CD8-positive, alpha-beta memory T cell (primary cell): ENCODE measurements at regions not wholly inside any gene's neighbourhood (a gene's known extent, or its start where the extent isn't known, plus 50 kb on each side); places are given as distances from the start of the nearest gene placed in this dataset.

Experiments
- CTCF ChIA-PET: fragments of 350-600 bp; sonication (Branson Sonifier 250); formaldehyde crosslinking; loops from one replicate; lab custom pipeline; 2021; ENCODE audit warnings: antibody characterized with exemption; lab: Charles Lee
- POLR2A ChIA-PET: fragments of 350-600 bp; sonication (Branson Sonifier 250); formaldehyde crosslinking; loops from one replicate; lab custom pipeline; 2021; ENCODE audit warnings: antibody characterized with exemption; lab: Charles Lee
- DNase-seq, 5 donors: peaks; one replicate each; pipeline versions ENCODE4 v3.0.0 to v3.0.0-alpha.2; 2020 to 2022; ENCODE audit warnings: mixed read lengths in 1 of 5
- H3K27ac ChIP-seq: one replicate; pipeline ENCODE4 v1.7.0; 2013; ENCODE audit warnings: low read depth, mild to moderate bottlenecking, low read length, moderate library complexity
- H3K27me3 ChIP-seq: 2 replicates; pipeline ENCODE4 v1.7.0; 2013; ENCODE audit warnings: low read length, mild to moderate bottlenecking; ENCODE audit not compliant: insufficient read depth, poor library complexity, severe bottlenecking
- H3K36me3 ChIP-seq: 2 replicates; pipeline ENCODE4 v1.7.0; 2013; ENCODE audit warnings: mild to moderate bottlenecking, low read length, moderate library complexity; ENCODE audit not compliant: insufficient read depth
- H3K4me1 ChIP-seq: 2 replicates; pipeline ENCODE4 v1.7.0; 2013; ENCODE audit warnings: mild to moderate bottlenecking, low read length, moderate library complexity; ENCODE audit not compliant: insufficient read depth
- H3K4me3 ChIP-seq: 2 replicates; pipeline ENCODE4 v1.7.0; 2013; ENCODE audit warnings: mild to moderate bottlenecking, low read length
- H3K9me3 ChIP-seq: 2 replicates; pipeline ENCODE4 v1.7.0; 2013; ENCODE audit warnings: mild to moderate bottlenecking, low read length
- H3K27ac Mint-ChIP-seq, 8 donors: one replicate each; pipeline ENCODE4 v1.8.0; 2020 to 2021; ENCODE audit warnings: mixed read lengths in 8 of 8, mild to moderate bottlenecking in 6 of 8, inconsistent platforms in 3 of 8, moderate library complexity in 3 of 8
- H3K27me3 Mint-ChIP-seq, 2 donors: one replicate each; pipeline ENCODE4 v1.8.0; 2020 to 2021; ENCODE audit warnings: mixed read lengths in 2 of 2, mild to moderate bottlenecking in 1 of 2, moderate library complexity in 1 of 2
- H3K36me3 Mint-ChIP-seq, 3 donors: one replicate each; pipeline ENCODE4 v1.8.0; 2020 to 2021; ENCODE audit warnings: mixed read lengths in 3 of 3, inconsistent platforms in 1 of 3, mild to moderate bottlenecking in 1 of 3
- H3K4me1 Mint-ChIP-seq, 3 donors: one replicate each; pipeline ENCODE4 v1.8.0; 2020 to 2021; ENCODE audit warnings: mixed read lengths in 3 of 3, inconsistent platforms in 1 of 3, mild to moderate bottlenecking in 1 of 3
- H3K4me3 Mint-ChIP-seq, 7 donors: one replicate each; pipeline ENCODE4 v1.8.0; 2020 to 2021; ENCODE audit warnings: mixed read lengths in 7 of 7, mild to moderate bottlenecking in 6 of 7, moderate library complexity in 4 of 7, inconsistent platforms in 2 of 7
- H3K9me3 Mint-ChIP-seq, 5 donors: one replicate each; pipeline ENCODE4 v1.8.0; 2020 to 2022; ENCODE audit warnings: mixed read lengths in 5 of 5, mild to moderate bottlenecking in 3 of 5, moderate library complexity in 2 of 5, inconsistent platforms in 1 of 5

GRCh38 chr5:21142791-21143190, 1154.8 kb upstream of the CDH18 start:
- POLR2A ChIA-PET = no interaction called here
- no peaks in the 10 kb centered on the region for H3K27me3 Mint-ChIP-seq

GRCh38 chr5:21140987-21141386, 1153.0 kb upstream of the CDH18 start:
- no peaks in the 10 kb centered on the region for H3K9me3 ChIP-seq
- H3K4me3 ChIP-seq = no peak overlapping the region
- Mint-ChIP-seq H3K27ac (no peak overlapping the region), H3K9me3 (peaks cover 0 to 16% (median 8%) of the 10 kb centered on the region in 5 donors), H3K36me3 (no peaks in the 10 kb centered on the region), H3K4me3 (no peak overlapping the region), H3K27me3 (no peaks in the 10 kb centered on the region), H3K4me1 (no peaks in the 10 kb centered on the region)
- no peaks in the 10 kb centered on the region for H3K27me3 ChIP-seq
- H3K36me3 ChIP-seq = no peaks in the 10 kb centered on the region
- H3K27ac ChIP-seq = no peak overlapping the region
- CTCF ChIA-PET = no interaction called here
- POLR2A ChIA-PET = no interaction called here
- no peak for DNase-seq
- H3K4me1 ChIP-seq = no peaks in the 10 kb centered on the region

More at GRCh38 chr5:21142791-21143190, 1154.8 kb upstream of the CDH18 start:
- Histone ChIP-seq H3K9me3 (no peaks in the 10 kb centered on the region), H3K27me3 (no peaks in the 10 kb centered on the region), H3K4me1 (no peaks in the 10 kb centered on the region), H3K4me3 (no peak overlapping the region), H3K36me3 (no peaks in the 10 kb centered on the region), H3K27ac (no peak overlapping the region)
- H3K4me3 Mint-ChIP-seq = no peak overlapping the region
- CTCF ChIA-PET = no interaction called here
- H3K9me3 Mint-ChIP-seq = peaks cover 0 to 14% (median 9%) of the 10 kb centered on the region in 5 donors
- H3K4me1 Mint-ChIP-seq = no peaks in the 10 kb centered on the region
- DNase-seq = no peak
- no peaks in the 10 kb centered on the region for H3K36me3 Mint-ChIP-seq
- no peak overlapping the region for H3K27ac Mint-ChIP-seq

- H3K27me3 ChIP-seq = no peaks in the 10 kb centered on the region
- Mint-ChIP-seq H3K9me3 (peaks cover 0 to 26% (median 5%) of the 10 kb centered on the region in 5 donors), H3K27me3 (no peaks in the 10 kb centered on the region), H3K36me3 (no peaks in the 10 kb centered on the region), H3K4me3 (no peak overlapping the region), H3K27ac (no peak overlapping the region), H3K4me1 (no peaks in the 10 kb centered on the region)
- CTCF ChIA-PET = no interaction called here
- POLR2A ChIA-PET = no interaction called here
- no peaks in the 10 kb centered on the region for H3K9me3 ChIP-seq
- H3K4me3 ChIP-seq = no peak overlapping the region
- H3K27ac ChIP-seq = no peak overlapping the region
- DNase-seq = no peak
- H3K36me3 ChIP-seq = no peaks in the 10 kb centered on the region
- H3K4me1 ChIP-seq = no peaks in the 10 kb centered on the region
Observed at GRCh38 chr5:21126236-21126635, 1138.2 kb upstream of the CDH18 start.

GRCh38 chr5:21125238-21125983, 1137.4 kb upstream of the CDH18 start:
- ChIA-PET CTCF (no interaction called here), POLR2A (no interaction called here)
- Mint-ChIP-seq H3K27ac (no peak overlapping the region), H3K4me3 (no peak overlapping the region), H3K27me3 (no peaks in the 10 kb centered on the region), H3K4me1 (no peaks in the 10 kb centered on the region), H3K36me3 (no peaks in the 10 kb centered on the region), H3K9me3 (peaks cover 0 to 27% (median 5%) of the 10 kb centered on the region in 5 donors)
- Histone ChIP-seq H3K27ac (no peak overlapping the region), H3K4me3 (no peak overlapping the region), H3K9me3 (no peaks in the 10 kb centered on the region), H3K4me1 (no peaks in the 10 kb centered on the region), H3K27me3 (no peaks in the 10 kb centered on the region), H3K36me3 (no peaks in the 10 kb centered on the region)
- no peak for DNase-seq

GRCh38 chr5:21121213-21121612, 1133.2 kb upstream of the CDH18 start:
- no peaks in the 10 kb centered on the region for H3K4me1 Mint-ChIP-seq
- POLR2A ChIA-PET = no interaction called here
- no peak for DNase-seq
- Histone ChIP-seq H3K27ac (no peak overlapping the region), H3K4me1 (no peaks in the 10 kb centered on the region), H3K27me3 (no peaks in the 10 kb centered on the region), H3K9me3 (no peaks in the 10 kb centered on the region), H3K4me3 (no peak overlapping the region), H3K36me3 (no peaks in the 10 kb centered on the region)
- H3K4me3 Mint-ChIP-seq = no peak overlapping the region
- CTCF ChIA-PET = no interaction called here
- peaks cover 2 to 27% (median 17%) of the 10 kb centered on the region in 5 donors for H3K9me3 Mint-ChIP-seq
- H3K27me3 Mint-ChIP-seq = no peaks in the 10 kb centered on the region
- H3K27ac Mint-ChIP-seq = no peak overlapping the region
- H3K36me3 Mint-ChIP-seq = no peaks in the 10 kb centered on the region

- H3K27ac ChIP-seq = no peak overlapping the region
- no peak for DNase-seq
- no peaks in the 10 kb centered on the region for H3K9me3 ChIP-seq
- no peaks in the 10 kb centered on the region for H3K4me1 ChIP-seq
- Mint-ChIP-seq H3K4me3 (no peak overlapping the region), H3K36me3 (no peaks in the 10 kb centered on the region), H3K4me1 (no peaks in the 10 kb centered on the region), H3K27ac (no peak overlapping the region), H3K27me3 (no peaks in the 10 kb centered on the region), H3K9me3 (peaks cover 0 to 13% (median 7%) of the 10 kb centered on the region in 5 donors)
- H3K4me3 ChIP-seq = no peak overlapping the region
- H3K36me3 ChIP-seq = no peaks in the 10 kb centered on the region
- ChIA-PET CTCF (no interaction called here), POLR2A (no interaction called here)
- no peaks in the 10 kb centered on the region for H3K27me3 ChIP-seq
Observed at GRCh38 chr5:21097661-21098060, 1109.7 kb upstream of the CDH18 start.

- no peaks in the 10 kb centered on the region for H3K4me1 ChIP-seq
- H3K27ac ChIP-seq = no peak overlapping the region
- H3K36me3 ChIP-seq = no peaks in the 10 kb centered on the region
- Mint-ChIP-seq H3K27me3 (no peaks in the 10 kb centered on the region), H3K36me3 (no peaks in the 10 kb centered on the region), H3K4me1 (no peaks in the 10 kb centered on the region), H3K9me3 (peaks cover 3 to 15% (median 10%) of the 10 kb centered on the region in 5 donors), H3K27ac (no peak overlapping the region), H3K4me3 (no peak overlapping the region)
- H3K4me3 ChIP-seq = no peak overlapping the region
- ChIA-PET CTCF (no interaction called here), POLR2A (no interaction called here)
- no peaks in the 10 kb centered on the region for H3K9me3 ChIP-seq
- no peaks in the 10 kb centered on the region for H3K27me3 ChIP-seq
- DNase-seq = no peak
Observed at GRCh38 chr5:21094619-21095018, 1106.6 kb upstream of the CDH18 start.

GRCh38 chr5:21087766-21088165, 1099.8 kb upstream of the CDH18 start:
- no peaks in the 10 kb centered on the region for H3K36me3 ChIP-seq
- CTCF ChIA-PET = no interaction called here

More at GRCh38 chr5:21087766-21088165, 1099.8 kb upstream of the CDH18 start:
- Histone ChIP-seq H3K4me1 (no peaks in the 10 kb centered on the region), H3K27ac (no peak overlapping the region), H3K27me3 (no peaks in the 10 kb centered on the region), H3K4me3 (no peak overlapping the region), H3K9me3 (no peaks in the 10 kb centered on the region)
- Mint-ChIP-seq H3K27me3 (no peaks in the 10 kb centered on the region), H3K4me1 (no peaks in the 10 kb centered on the region), H3K36me3 (no peaks in the 10 kb centered on the region), H3K4me3 (no peak overlapping the region), H3K9me3 (peaks cover 6 to 34% (median 17%) of the 10 kb centered on the region in 5 donors), H3K27ac (no peak overlapping the region)
- DNase-seq = no peak
- POLR2A ChIA-PET = no interaction called here
